Type B pancreatic cell (in vitro differentiated cells): ENCODE measurements at regions not wholly inside any gene's neighbourhood (a gene's known extent, or its start where the extent isn't known, plus 50 kb on each side); places are given as distances from the start of the nearest gene placed in this dataset.

Experiments used
- DNase-seq: peaks from one replicate; pipeline ENCODE4 v3.0.0; 2021; ENCODE audit warnings: mixed read lengths; ENCODE audit not compliant: unreplicated experiment; ENCODE audit errors: extremely low spot score
- H3K27ac Mint-ChIP-seq: 2 replicates; pipeline ENCODE4 v1.8.0; 2021; ENCODE audit warnings: mild to moderate bottlenecking, mixed read lengths
- H3K27me3 Mint-ChIP-seq: 2 replicates; pipeline ENCODE4 v1.8.0; 2021; ENCODE audit warnings: mixed read lengths
- H3K36me3 Mint-ChIP-seq: 2 replicates; pipeline ENCODE4 v1.8.0; 2021; ENCODE audit warnings: mixed read lengths
- H3K4me1 Mint-ChIP-seq: one replicate; pipeline ENCODE4 v1.8.0; 2021; ENCODE audit warnings: mixed read lengths; ENCODE audit not compliant: unreplicated experiment
- H3K4me3 Mint-ChIP-seq: 2 replicates; pipeline ENCODE4 v1.8.0; 2021; ENCODE audit warnings: mild to moderate bottlenecking, mixed read lengths
- H3K9me3 Mint-ChIP-seq: 2 replicates; pipeline ENCODE4 v1.8.0; 2021; ENCODE audit warnings: mixed read lengths
- CTCF ChIP-seq: fragments of 200-600 bp; sonication (generic); conservative IDR thresholded peaks from 2 replicates; pipeline ENCODE4 v1.5.0; 2021; ENCODE audit warnings: antibody characterized with exemption, mild to moderate bottlenecking

GRCh38 chr15:81747482-81747881 lies 298.3 kb downstream of the MEX3B start:
- no peak for TF ChIP-seq CTCF
- Mint-ChIP-seq H3K4me3 (no peak overlapping the region), H3K36me3 (no peaks in the 10 kb centered on the region), H3K4me1 (peaks cover 24% of the 10 kb centered on the region), H3K27me3 (no peaks in the 10 kb centered on the region), H3K9me3 (no peaks in the 10 kb centered on the region), H3K27ac (no peak overlapping the region)
- no peak for DNase-seq

- peaks cover 22% of the 10 kb centered on the region for H3K4me1 Mint-ChIP-seq
- H3K4me3 Mint-ChIP-seq = no peak overlapping the region
- DNase-seq = no peak
- H3K27ac Mint-ChIP-seq = no peak overlapping the region
- H3K9me3 Mint-ChIP-seq = no peaks in the 10 kb centered on the region
- H3K36me3 Mint-ChIP-seq = no peaks in the 10 kb centered on the region
- H3K27me3 Mint-ChIP-seq = no peaks in the 10 kb centered on the region
- TF ChIP-seq CTCF = no peak
Measured at GRCh38 chr15:81747026-81747425, 298.8 kb downstream of the MEX3B start.

- Mint-ChIP-seq H3K4me1 (peaks cover 17% of the 10 kb centered on the region), H3K27ac (no peak overlapping the region), H3K36me3 (no peaks in the 10 kb centered on the region), H3K9me3 (peaks cover 5% of the 10 kb centered on the region), H3K4me3 (no peak overlapping the region), H3K27me3 (no peaks in the 10 kb centered on the region)
- TF ChIP-seq CTCF = no peak
- no peak for DNase-seq
Measured at GRCh38 chr15:81744364-81744763, 301.5 kb downstream of the MEX3B start.

GRCh38 chr15:81740416-81740815 lies 305.4 kb downstream of the MEX3B start:
- TF ChIP-seq CTCF = no peak
- peaks cover 6% of the 10 kb centered on the region for H3K36me3 Mint-ChIP-seq
- H3K27ac Mint-ChIP-seq = no peak overlapping the region
- H3K4me1 Mint-ChIP-seq = peaks cover 7% of the 10 kb centered on the region
- H3K9me3 Mint-ChIP-seq = peaks cover 9% of the 10 kb centered on the region
- H3K27me3 Mint-ChIP-seq = no peaks in the 10 kb centered on the region
- DNase-seq = no peak
- H3K4me3 Mint-ChIP-seq = no peak overlapping the region

- H3K9me3 Mint-ChIP-seq = peaks cover 12% of the 10 kb centered on the region
- peaks cover 11% of the 10 kb centered on the region for H3K4me1 Mint-ChIP-seq
- H3K27ac Mint-ChIP-seq = no peak overlapping the region
- DNase-seq = no peak
- H3K36me3 Mint-ChIP-seq = peaks cover 13% of the 10 kb centered on the region
- no peak for TF ChIP-seq CTCF
- H3K27me3 Mint-ChIP-seq = no peaks in the 10 kb centered on the region
- no peak overlapping the region for H3K4me3 Mint-ChIP-seq
Measured at GRCh38 chr15:81729340-81729739, 316.5 kb downstream of the MEX3B start.

- no peaks in the 10 kb centered on the region for H3K27me3 Mint-ChIP-seq
- H3K4me1 Mint-ChIP-seq = peaks cover 17% of the 10 kb centered on the region
- DNase-seq = no peak
- H3K27ac Mint-ChIP-seq = no peak overlapping the region
- H3K4me3 Mint-ChIP-seq = no peak overlapping the region
- H3K9me3 Mint-ChIP-seq = peaks cover 16% of the 10 kb centered on the region
- TF ChIP-seq CTCF = no peak
- peaks cover 13% of the 10 kb centered on the region for H3K36me3 Mint-ChIP-seq
Measured at GRCh38 chr15:81728726-81729125, 317.1 kb downstream of the MEX3B start.
